ENCODE measurements at regions not wholly inside any gene's neighbourhood (a gene's known extent, or its start where the extent isn't known, plus 50 kb on each side); places are given as distances from the start of the nearest gene placed in this dataset.
A peak's percentile ranks its signal among the peaks of the same experiment; 100 is the strongest.

- TF ChIP-seq, protein P1, sequence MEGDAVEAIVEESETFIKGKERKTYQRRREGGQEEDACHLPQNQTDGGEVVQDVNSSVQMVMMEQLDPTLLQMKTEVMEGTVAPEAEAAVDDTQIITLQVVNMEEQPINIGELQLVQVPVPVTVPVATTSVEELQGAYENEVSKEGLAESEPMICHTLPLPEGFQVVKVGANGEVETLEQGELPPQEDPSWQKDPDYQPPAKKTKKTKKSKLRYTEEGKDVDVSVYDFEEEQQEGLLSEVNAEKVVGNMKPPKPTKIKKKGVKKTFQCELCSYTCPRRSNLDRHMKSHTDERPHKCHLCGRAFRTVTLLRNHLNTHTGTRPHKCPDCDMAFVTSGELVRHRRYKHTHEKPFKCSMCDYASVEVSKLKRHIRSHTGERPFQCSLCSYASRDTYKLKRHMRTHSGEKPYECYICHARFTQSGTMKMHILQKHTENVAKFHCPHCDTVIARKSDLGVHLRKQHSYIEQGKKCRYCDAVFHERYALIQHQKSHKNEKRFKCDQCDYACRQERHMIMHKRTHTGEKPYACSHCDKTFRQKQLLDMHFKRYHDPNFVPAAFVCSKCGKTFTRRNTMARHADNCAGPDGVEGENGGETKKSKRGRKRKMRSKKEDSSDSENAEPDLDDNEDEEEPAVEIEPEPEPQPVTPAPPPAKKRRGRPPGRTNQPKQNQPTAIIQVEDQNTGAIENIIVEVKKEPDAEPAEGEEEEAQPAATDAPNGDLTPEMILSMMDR (IDR thresholded peaks at IDR 0.05; ENCODE audit: insufficient read depth, low read length, missing control alignments) = peak; percentile 76
- peak; percentile 68 for DNase-seq (ENCODE audit: low read depth, low spot score)
- POLR2A ChIA-PET = interaction anchor here (0.6 kb wide), 1 partner anchor 311 kb away, joined by 3 read pairs; no protein-coding TSS in a partner anchor
- CTCF ChIA-PET = interaction anchor here (0.7 to 10.8 kb wide), 75 partner anchors 10 to 683 kb away, joined by 3 to 161 read pairs (median 4); partner anchors contain the start of genes TLN2 and VPS13C
- H3K4me3 ChIP-seq (ENCODE audit: low read depth, low read length) = no peak overlapping the region
Measured at GRCh38 chr15:62742409-62743171, 300.0 kb upstream of the TPM1 start.

DNA sequence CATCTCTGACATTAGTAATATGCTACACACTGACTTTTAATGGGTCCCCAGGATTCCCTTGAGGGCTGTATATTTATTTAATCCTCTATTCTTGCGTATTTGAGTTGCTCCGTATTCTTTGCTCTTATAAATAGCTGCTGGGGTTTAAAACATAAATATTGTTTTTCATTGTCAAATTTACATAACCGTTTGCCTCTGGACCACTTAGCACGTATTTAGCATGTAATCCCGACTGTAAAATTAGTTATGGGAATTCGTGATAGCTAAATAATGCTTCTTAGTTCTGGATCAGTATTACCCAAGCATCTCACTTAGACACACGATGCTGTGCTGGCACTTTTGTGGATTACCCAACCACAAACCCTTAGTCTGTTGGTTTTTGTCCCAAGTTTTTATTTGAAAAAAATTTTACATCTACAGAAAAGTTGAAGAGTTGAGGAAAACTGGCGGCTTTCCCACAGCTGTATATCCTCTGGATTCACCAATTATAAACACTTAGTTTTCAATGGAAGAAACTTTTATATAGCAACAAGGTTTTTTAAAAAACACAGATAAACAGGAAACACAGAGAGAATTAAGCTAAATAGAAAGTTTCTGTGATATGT lies 296.8 kb upstream of the TPM1 start:
- no peak overlapping the region for H3K4me3 ChIP-seq (ENCODE audit: low read depth, low read length)
- DNase-seq (ENCODE audit: low read depth, low spot score) = no peak
- TF ChIP-seq, protein P1 (IDR thresholded peaks at IDR 0.05; ENCODE audit: insufficient read depth, low read length, missing control alignments) = no peak
- ChIA-PET CTCF (interaction anchor here (0.8 to 10.8 kb wide), 3 partner anchors 10 to 302 kb away, joined by 3 to 161 read pairs (median 3); no protein-coding TSS in a partner anchor), POLR2A (no interaction called here)

- no peak overlapping the region for H3K4me3 ChIP-seq (ENCODE audit: low read depth, low read length)
- ChIA-PET CTCF (interaction anchor here (1.5 to 10.8 kb wide), 2 partner anchors 7 to 199 kb away, joined by 5 to 161 read pairs; no protein-coding TSS in a partner anchor), POLR2A (no interaction called here)
- TF ChIP-seq, protein P1 (IDR thresholded peaks at IDR 0.05; ENCODE audit: insufficient read depth, low read length, missing control alignments) = no peak
- no peak for DNase-seq (ENCODE audit: low read depth, low spot score)
Measured at GRCh38 chr15:62748196-62748595, 294.4 kb upstream of the TPM1 start.

DNA sequence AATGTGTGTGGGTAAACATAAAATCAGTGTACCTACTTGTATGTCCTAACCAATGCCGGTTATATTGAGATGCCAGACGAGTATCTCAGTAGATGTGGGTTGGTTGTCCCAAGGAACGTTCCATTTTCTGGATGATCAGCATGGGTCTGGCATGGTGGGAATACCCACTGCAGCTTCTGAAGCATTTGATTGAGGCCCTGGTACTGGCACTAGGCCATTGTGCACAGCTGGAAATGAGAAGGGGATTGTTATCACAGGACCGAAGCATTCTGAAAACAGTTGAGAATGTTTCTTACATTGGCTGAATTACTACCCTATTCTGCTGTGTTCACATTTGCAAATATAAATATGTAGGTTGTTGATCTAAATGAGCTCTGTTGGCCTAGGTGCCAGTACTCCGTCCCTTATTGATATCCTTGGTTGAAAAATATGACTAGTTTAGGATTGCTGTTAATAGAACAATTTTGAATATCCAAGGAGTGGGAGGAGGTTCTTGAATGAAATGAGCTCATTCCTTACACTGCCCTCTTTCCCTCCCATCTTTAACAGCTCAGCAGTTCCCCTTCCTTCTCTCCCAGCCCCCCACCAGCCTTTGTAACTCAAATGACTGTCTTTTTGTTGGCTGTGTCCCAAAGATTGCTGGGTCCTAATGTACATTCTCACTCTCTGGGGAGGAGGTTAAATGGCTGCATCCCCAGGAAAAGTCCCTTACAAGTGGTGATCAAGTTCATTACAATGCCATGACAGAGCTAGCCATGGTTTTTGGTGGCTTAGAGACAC lies 293.3 kb upstream of the TPM1 start:
- no peak overlapping the region for H3K4me3 ChIP-seq (ENCODE audit: low read depth, low read length)
- ChIA-PET POLR2A (no interaction called here), CTCF (interaction anchor here (0.7 to 13.2 kb wide), 3 partner anchors 6 to 21 kb away, joined by 3 to 161 read pairs (median 3); no protein-coding TSS in a partner anchor)
- DNase-seq (ENCODE audit: low read depth, low spot score) = no peak
- TF ChIP-seq, protein P1 (IDR thresholded peaks at IDR 0.05; ENCODE audit: insufficient read depth, low read length, missing control alignments) = no peak

- TF ChIP-seq, protein P1 (IDR thresholded peaks at IDR 0.05; ENCODE audit: insufficient read depth, low read length, missing control alignments) = no peak
Measured at GRCh38 chr15:62750471-62750870, 292.1 kb upstream of the TPM1 start.

More at GRCh38 chr15:62750471-62750870, 292.1 kb upstream of the TPM1 start:
- CTCF ChIA-PET = interaction anchor here (13.2 kb wide), 1 partner anchor 7 kb away, joined by 161 read pairs; no protein-coding TSS in a partner anchor
- POLR2A ChIA-PET = no interaction called here
- no peak for DNase-seq (ENCODE audit: low read depth, low spot score)
- H3K4me3 ChIP-seq (ENCODE audit: low read depth, low read length) = no peak overlapping the region
